ENCODE measurements at regions not wholly inside any gene's neighbourhood (a gene's known extent, or its start where the extent isn't known, plus 50 kb on each side); places are given as distances from the start of the nearest gene placed in this dataset.

DNA sequence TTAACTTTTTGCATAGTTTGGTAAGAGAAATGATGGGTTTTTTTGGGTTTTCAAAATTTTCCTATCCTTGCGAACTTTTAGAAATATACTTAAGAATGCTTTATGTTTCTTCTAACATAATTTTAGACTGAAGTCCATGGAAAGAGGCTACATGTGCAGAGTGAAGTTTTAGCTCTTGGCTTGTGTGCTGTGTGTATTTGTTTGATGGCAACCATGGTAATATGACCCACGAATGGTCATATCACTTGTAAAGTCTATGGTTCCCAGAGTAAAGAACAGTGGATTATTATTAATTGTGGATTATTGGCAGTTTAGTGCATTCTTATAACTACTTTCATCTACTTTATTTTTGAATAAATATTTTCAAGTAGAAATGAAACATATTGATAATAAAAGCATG is 124.0 kb upstream of the GOLGA6L4 start:
- TF ChIP-seq, protein P1, sequence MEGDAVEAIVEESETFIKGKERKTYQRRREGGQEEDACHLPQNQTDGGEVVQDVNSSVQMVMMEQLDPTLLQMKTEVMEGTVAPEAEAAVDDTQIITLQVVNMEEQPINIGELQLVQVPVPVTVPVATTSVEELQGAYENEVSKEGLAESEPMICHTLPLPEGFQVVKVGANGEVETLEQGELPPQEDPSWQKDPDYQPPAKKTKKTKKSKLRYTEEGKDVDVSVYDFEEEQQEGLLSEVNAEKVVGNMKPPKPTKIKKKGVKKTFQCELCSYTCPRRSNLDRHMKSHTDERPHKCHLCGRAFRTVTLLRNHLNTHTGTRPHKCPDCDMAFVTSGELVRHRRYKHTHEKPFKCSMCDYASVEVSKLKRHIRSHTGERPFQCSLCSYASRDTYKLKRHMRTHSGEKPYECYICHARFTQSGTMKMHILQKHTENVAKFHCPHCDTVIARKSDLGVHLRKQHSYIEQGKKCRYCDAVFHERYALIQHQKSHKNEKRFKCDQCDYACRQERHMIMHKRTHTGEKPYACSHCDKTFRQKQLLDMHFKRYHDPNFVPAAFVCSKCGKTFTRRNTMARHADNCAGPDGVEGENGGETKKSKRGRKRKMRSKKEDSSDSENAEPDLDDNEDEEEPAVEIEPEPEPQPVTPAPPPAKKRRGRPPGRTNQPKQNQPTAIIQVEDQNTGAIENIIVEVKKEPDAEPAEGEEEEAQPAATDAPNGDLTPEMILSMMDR (IDR thresholded peaks at IDR 0.05; ENCODE audit: low read length): no peak
- no peak for TF ChIP-seq EZH2 (IDR thresholded peaks at IDR 0.05; ENCODE audit: borderline replicate concordance, low read length)

All from OCI-LY1 (cell line).